Ovary (tissue), 7 donors: ENCODE measurements at regions not wholly inside any gene's neighbourhood (a gene's known extent, or its start where the extent isn't known, plus 50 kb on each side); places are given as distances from the start of the nearest gene placed in this dataset.
"Not testable (repeated sequence)": the region's sequence is repeated elsewhere in the genome, so short reads cannot be mapped to it uniquely, and the experiment has no call there.

ENCODE experiments used
- DNase-seq, 5 donors: peaks; one replicate each; pipeline ENCODE4 v3.0.0-alpha.2; 2019 to 2020
- H3K27ac ChIP-seq, 2 donors: fragments of 200-600 bp; one replicate each; pipeline versions ENCODE4 v1.5.1 to v1.8.0; 2019 to 2022
- H3K27me3 ChIP-seq: fragments of 200-600 bp; one replicate; pipeline ENCODE4 v1.8.0; 2022
- H3K36me3 ChIP-seq: fragments of 200-600 bp; sonication (generic); one replicate; pipeline ENCODE4 v1.5.1; 2019
- H3K4me1 ChIP-seq: one replicate; pipeline ENCODE4 v1.8.1; 2013; ENCODE audit warnings: mild to moderate bottlenecking, moderate library complexity; ENCODE audit not compliant: insufficient read depth
- H3K4me3 ChIP-seq: fragments of 200-600 bp; sonication (generic); one replicate; pipeline ENCODE4 v1.5.1; 2017
- H3K9me3 ChIP-seq, 2 donors: fragments of 200-600 bp in 1 of 2; sonication (generic) in 1 of 2; one replicate each; pipeline versions ENCODE4 v1.5.1 to v1.8.1; 2013 to 2019; ENCODE audit warnings: mild to moderate bottlenecking in 1 of 2, moderate library complexity in 1 of 2
- EP300 ChIP-seq: sonication (generic); formaldehyde crosslinking; IDR thresholded peaks from one replicate; pipeline ENCODE4 v1.6.1; 2017; ENCODE audit warnings: antibody characterized with exemption
- POLR2A ChIP-seq: fragments of 450-650 bp; IDR thresholded peaks from one replicate; pipeline ENCODE4 v1.6.1; 2017; ENCODE audit warnings: antibody characterized with exemption, mild to moderate bottlenecking, moderate library complexity
- WGBS, 3 donors: extraction: QIAGEN DNeasy Blood & Tissue Kit in 1 of 3; methylation state at CpG; one replicate each; pipeline versions ENCODE4 v1.1.5 to v1.1.7; 2013 to 2017; 5-methylcytosine and 5-hydroxymethylcytosine counted together
- intact Hi-C, 4 donors: fragments of 100-400 bp; cut with DNase I; formaldehyde crosslinking; loops; one replicate each; pipeline versions ENCODE4 v1.11.0 to v1.15.1; 2022 to 2023
- TF ChIP-seq, protein P1 (sequence below), 3 donors: fragments of 450-650 bp in 2 of 3; fragments of 200-600 bp in 1 of 3; IDR thresholded peaks; one replicate each; pipeline versions ENCODE4 v1.5.1 to v1.8.0; 2016 to 2022; ENCODE audit warnings: antibody characterized with exemption in 3 of 3, mild to moderate bottlenecking in 1 of 3
- donor health status: DM: no; HTN: no; CAD: no; lungs with moderate emphysema.
- donor health status: DM: no; HTN: no; CAD: no.
- donor health status: Bipolar disorder and iron deficiency.
- donor health status: DM: no; HTN: no; CAD: no.
- donor health status: DM: yes; HTN: yes; CAD: no.

DNA sequence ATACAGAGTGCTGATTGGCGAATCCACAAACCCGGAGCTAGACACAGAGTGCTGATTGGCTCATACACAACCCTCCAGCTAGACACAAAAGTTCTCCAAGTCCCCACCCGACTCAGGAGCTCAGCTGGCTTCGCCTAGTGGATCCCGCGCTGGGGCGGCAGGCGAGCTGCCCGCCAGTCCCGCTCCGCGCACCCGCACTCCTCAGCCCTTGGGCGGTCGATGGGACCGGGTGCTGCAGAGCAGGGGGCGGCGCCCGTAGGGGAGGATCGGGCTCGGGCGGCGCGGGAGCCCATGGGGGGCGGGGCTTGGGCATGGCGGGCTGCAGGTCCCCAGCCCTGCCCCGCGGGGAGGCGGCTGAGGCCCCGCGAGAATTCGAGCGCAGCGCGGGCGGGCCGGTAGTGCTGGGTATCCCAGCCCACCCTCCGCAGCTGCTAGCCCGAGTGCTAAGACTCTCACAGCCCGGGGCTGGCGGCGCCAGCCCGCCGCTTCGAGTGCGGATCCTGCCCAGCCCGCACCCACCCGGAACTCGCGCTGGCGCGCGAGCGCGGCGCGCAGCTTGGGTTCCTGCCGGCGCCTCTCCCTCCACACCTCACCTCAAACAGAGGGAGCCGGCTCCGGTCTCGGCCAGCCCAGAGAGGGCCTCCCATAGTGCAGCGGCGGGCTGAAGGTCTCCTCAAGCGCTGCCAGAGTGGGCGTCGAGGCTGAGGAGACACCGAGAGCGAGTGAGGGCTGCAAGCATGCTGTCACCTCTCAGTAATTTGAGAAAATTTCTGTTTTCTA lies 75.5 kb upstream of the ATP5MC3 start:
- no peak for DNase-seq
- intact Hi-C loops: no loop called here
- 90 to 94% (median 91%) methylated on average over 65 to 69 of the region's 69 CpGs for WGBS, 3 donors
- no peaks in the 10 kb centered on the region for H3K36me3 ChIP-seq
- no peaks in the 10 kb centered on the region for H3K9me3 ChIP-seq
- no peaks in the 10 kb centered on the region for H3K27me3 ChIP-seq
- H3K27ac ChIP-seq: no peak overlapping the region
- H3K4me1 ChIP-seq: no peaks in the 10 kb centered on the region
- H3K4me3 ChIP-seq: no peak overlapping the region
- no peak for TF ChIP-seq POLR2A
- TF ChIP-seq, protein P1, sequence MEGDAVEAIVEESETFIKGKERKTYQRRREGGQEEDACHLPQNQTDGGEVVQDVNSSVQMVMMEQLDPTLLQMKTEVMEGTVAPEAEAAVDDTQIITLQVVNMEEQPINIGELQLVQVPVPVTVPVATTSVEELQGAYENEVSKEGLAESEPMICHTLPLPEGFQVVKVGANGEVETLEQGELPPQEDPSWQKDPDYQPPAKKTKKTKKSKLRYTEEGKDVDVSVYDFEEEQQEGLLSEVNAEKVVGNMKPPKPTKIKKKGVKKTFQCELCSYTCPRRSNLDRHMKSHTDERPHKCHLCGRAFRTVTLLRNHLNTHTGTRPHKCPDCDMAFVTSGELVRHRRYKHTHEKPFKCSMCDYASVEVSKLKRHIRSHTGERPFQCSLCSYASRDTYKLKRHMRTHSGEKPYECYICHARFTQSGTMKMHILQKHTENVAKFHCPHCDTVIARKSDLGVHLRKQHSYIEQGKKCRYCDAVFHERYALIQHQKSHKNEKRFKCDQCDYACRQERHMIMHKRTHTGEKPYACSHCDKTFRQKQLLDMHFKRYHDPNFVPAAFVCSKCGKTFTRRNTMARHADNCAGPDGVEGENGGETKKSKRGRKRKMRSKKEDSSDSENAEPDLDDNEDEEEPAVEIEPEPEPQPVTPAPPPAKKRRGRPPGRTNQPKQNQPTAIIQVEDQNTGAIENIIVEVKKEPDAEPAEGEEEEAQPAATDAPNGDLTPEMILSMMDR (IDR thresholded peaks at IDR 0.05): no peak
- TF ChIP-seq EP300: no peak

DNA sequence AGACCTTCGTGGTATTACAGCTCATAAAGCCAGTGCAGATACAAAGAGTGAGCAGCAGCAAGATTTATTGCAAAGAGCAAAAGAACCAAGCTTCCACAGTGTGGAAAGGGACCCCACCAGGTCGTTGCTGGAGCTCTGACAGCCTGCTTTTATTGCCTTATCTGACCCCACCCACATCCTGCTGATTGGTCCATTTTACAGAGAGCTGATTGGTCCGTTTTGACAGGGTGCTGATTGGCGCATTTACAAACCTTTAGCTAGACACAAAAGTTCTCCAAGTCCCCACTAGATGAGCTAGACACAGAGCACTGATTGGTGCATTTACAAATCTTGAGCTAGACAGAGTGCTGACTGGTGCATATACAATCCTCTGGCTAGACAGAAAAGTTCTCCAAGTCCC lies 74.9 kb upstream of the ATP5MC3 start:
- H3K36me3 ChIP-seq, intact Hi-C loops, H3K4me1 ChIP-seq, H3K27me3 ChIP-seq, DNase-seq, H3K4me3 ChIP-seq, H3K27ac ChIP-seq, H3K9me3 ChIP-seq: not testable (repeated sequence)
- WGBS, 3 donors: 74 to 84% (median 74%) methylated on average over 4 of the region's 4 CpGs

DNA sequence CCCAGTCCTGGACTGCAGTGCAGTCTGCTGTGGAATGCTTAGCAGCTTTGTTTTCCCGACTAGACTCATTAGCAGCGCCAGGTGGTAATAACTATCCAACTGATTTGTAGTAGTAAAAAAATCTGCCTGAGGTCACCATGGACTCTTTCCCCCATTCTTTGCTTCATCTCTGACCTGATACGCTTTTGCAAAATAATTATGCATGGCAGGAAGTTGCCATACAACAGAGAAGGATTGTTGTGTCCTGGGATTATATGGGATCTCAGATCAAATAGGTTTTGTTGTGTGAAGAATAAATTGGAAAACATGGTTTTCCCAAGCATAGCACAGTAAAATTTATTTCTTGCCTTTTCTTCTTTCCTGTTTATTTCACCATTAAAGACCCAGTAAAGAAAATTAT lies 72.4 kb upstream of the ATP5MC3 start:
- no peaks in the 10 kb centered on the region for H3K36me3 ChIP-seq
- no peak overlapping the region for H3K27ac ChIP-seq
- DNase-seq: no peak
- intact Hi-C loops: no loop called here
- no peak overlapping the region for H3K4me3 ChIP-seq
- 5 to 8% (median 7%) methylated on average over 3 of the region's 3 CpGs for WGBS, 3 donors
- TF ChIP-seq, protein P1 (IDR thresholded peaks at IDR 0.05): no peak
- TF ChIP-seq POLR2A: no peak
- no peak for TF ChIP-seq EP300
- no peaks in the 10 kb centered on the region for H3K9me3 ChIP-seq
- H3K4me1 ChIP-seq: no peaks in the 10 kb centered on the region
- H3K27me3 ChIP-seq: no peaks in the 10 kb centered on the region

DNA sequence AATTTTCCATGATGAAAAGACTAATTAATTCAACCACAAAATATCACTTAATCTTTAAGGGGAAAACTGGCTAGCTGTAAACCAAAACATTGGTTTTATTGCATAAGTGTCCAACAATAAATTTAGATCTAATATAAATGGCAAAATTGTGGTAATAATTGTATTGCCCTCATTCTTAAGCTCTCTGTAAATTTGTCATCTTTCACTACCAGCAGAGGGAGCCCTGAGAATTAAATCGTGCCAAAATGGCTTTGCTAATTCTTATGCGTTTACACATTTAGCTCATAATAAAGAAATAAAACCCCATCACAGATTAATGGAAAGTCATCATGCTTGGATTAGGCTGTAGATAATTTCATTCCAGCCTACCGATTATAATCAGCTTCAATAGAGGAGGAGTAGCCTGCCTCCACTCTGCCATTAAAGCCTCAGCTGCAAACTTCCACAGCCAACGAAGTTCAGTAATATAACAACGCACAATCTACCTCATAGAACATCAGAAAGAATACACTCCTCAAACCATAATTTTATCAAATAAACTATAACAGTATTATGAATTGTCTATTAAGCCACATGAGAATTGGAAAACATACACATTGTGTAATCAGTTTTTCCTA lies 70.0 kb upstream of the ATP5MC3 start:
- intact Hi-C loops: no loop called here
- no peak overlapping the region for H3K27ac ChIP-seq
- H3K36me3 ChIP-seq: no peaks in the 10 kb centered on the region
- H3K4me1 ChIP-seq: no peaks in the 10 kb centered on the region
- H3K9me3 ChIP-seq: no peaks in the 10 kb centered on the region
- no peak for DNase-seq
- TF ChIP-seq, protein P1 (IDR thresholded peaks at IDR 0.05): peak in 1 of 3 donors; percentile 16
- TF ChIP-seq EP300: no peak
- no peak overlapping the region for H3K4me3 ChIP-seq
- H3K27me3 ChIP-seq: no peaks in the 10 kb centered on the region
- WGBS, 3 donors: 14 to 17% (median 16%) methylated on average over 5 of the region's 5 CpGs

DNA sequence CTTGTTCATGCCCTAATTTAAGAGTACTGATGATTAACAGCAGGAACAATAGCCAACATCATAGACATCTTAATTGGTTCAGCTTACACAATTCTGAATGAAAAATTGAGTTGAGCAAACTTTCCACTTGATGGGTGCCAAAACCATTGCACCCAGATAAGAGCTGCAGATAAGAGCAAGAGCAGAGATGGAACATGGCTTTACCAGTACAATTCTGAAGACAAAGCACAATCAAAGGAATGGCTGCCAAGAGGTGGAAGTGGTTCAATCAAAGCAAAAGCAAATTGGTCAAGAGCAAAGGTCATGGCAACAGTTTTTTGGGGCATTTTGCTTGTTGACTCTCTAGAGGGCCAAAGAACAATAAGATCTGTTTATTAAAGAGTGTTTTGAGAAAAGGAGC lies 65.6 kb upstream of the ATP5MC3 start:
- Histone ChIP-seq H3K27ac (no peak overlapping the region), H3K4me3 (no peak overlapping the region), H3K36me3 (no peaks in the 10 kb centered on the region), H3K9me3 (no peaks in the 10 kb centered on the region), H3K4me1 (no peaks in the 10 kb centered on the region), H3K27me3 (no peaks in the 10 kb centered on the region)
- intact Hi-C loops: no loop called here
- DNase-seq: no peak
- TF ChIP-seq POLR2A: no peak
- TF ChIP-seq, protein P1 (IDR thresholded peaks at IDR 0.05): no peak
- TF ChIP-seq EP300: no peak
